ENCODE measurements at regions not wholly inside any gene's neighbourhood (a gene's known extent, or its start where the extent isn't known, plus 50 kb on each side); places are given as distances from the start of the nearest gene placed in this dataset.

DNA sequence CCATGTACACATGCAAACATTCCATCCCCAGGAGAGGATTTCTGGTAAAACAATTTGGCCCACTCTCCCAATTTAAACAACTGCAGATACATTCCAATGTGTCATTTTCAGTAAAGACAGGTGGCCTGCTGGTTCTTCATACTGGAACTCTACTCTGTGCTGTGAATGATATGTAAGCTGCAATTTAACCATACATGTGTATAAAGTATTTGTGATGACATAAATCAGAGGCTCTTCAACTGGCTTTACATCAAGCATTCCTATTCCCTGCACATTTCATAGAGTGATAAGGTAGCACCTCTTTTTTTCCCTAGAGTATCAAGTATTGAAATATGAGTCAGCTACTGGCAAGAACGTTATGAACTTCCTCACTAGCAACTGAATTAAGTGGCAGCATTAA, 649.5 kb upstream of the ADGRL2 start:
- H3K4me3 ChIP-seq (ENCODE audit: low read length): no peak overlapping the region
- no peak for DNase-seq (ENCODE audit: low read depth)
- TF ChIP-seq, protein P1, sequence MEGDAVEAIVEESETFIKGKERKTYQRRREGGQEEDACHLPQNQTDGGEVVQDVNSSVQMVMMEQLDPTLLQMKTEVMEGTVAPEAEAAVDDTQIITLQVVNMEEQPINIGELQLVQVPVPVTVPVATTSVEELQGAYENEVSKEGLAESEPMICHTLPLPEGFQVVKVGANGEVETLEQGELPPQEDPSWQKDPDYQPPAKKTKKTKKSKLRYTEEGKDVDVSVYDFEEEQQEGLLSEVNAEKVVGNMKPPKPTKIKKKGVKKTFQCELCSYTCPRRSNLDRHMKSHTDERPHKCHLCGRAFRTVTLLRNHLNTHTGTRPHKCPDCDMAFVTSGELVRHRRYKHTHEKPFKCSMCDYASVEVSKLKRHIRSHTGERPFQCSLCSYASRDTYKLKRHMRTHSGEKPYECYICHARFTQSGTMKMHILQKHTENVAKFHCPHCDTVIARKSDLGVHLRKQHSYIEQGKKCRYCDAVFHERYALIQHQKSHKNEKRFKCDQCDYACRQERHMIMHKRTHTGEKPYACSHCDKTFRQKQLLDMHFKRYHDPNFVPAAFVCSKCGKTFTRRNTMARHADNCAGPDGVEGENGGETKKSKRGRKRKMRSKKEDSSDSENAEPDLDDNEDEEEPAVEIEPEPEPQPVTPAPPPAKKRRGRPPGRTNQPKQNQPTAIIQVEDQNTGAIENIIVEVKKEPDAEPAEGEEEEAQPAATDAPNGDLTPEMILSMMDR (conservative IDR thresholded peaks at IDR 0.05; ENCODE audit: low read depth, low read length): no peak

DNA sequence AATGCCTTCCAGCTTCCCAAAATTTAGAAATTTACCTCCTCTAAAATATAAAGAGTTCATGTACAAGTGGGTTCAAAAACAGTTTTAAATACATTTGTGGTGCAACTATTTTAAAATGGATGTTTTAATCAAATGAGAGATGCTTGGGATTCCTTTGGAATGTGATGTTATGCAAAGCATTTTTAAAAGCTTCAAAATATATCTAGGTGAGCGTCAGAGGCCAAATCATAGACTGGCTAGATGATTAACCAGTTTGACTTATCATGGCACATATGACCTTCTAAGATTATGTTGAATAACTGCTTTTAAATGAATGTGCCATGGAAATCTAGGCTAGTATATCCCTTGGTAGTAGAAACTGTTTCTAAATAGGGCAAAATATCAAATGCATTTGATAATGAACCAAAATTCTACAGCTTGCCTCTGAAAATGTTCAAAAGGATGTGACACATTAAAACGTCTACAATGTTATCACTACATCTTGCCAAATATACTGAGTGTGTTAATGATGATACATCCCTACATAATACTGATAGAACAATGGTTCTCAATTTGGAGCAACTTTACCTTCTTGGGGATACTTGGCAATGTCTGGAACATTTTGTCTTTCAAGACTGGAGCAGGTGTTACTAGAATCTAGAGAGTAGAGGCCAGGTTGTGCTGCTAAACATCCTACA, 650.9 kb upstream of the ADGRL2 start:
- TF ChIP-seq, protein P1 (conservative IDR thresholded peaks at IDR 0.05; ENCODE audit: low read depth, low read length): no peak
- no peak overlapping the region for H3K4me3 ChIP-seq (ENCODE audit: low read length)
- peak; percentile 33 for DNase-seq (ENCODE audit: low read depth)

DNA sequence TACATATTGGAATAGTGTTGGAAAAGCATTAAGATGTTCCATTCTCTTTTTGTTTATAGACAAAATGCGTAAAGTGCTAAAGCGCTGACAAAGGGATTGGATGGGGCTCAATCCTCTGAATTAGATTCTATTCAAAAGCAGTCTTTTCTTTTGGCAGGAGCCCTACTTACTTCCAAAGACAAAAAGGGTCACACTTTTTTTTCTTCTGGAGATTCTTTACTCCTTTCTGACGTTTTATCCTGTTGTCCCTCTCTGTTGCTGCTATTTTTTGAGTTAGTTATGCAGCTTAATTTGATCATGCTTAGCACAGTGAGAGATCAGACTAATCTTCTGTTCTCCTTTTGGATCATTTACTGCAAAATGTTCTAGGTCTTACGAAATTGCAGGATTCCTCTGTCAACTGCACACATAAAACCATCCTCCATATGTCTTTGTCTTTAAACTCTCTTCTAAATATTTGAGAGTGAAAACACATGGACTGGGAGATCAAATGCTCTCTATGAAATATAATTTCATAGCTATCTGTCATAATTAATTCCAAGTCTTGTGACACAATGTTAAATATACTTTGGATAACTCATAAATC, 656.4 kb upstream of the ADGRL2 start:
- TF ChIP-seq, protein P1 (conservative IDR thresholded peaks at IDR 0.05; ENCODE audit: low read depth, low read length): no peak
- no peak overlapping the region for H3K4me3 ChIP-seq (ENCODE audit: low read length)
- no peak for DNase-seq (ENCODE audit: low read depth)

DNA sequence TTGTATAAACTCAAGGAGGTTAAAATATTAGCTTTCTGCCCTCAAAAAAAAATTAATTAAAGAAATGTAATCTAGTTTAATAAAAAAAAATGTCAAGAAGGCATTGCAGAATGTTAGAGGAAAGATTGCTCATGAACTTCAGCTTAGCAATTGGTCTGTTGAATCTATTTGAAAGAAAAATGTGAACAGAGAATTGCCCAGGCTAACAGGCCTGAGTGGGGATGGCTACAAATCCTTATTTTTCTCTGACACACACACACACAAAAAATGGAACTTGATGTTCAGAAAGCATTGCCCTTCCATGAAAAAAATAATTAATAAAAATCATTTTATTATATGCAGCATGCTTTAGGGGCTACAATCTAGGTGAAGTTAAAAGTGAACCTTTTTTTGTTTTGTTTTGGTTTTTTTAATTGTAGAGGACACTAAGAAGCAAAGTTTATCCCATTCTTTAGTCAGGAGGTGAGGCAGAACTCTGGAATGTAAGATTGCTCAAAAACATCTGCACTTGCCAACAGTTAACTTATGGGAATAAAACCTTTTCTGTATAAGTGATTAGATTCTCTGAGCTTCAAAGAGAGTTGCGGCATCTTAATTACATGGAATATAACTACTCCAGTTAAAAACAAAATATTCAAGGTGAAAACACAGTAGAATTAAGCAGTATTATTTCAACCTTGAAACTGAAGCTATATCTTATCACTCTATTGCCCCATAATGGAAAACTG, 658.5 kb upstream of the ADGRL2 start:
- H3K4me3 ChIP-seq (ENCODE audit: low read length): no peak overlapping the region
- TF ChIP-seq, protein P1 (conservative IDR thresholded peaks at IDR 0.05; ENCODE audit: low read depth, low read length): no peak
- peak; percentile 74 for DNase-seq (ENCODE audit: low read depth)

DNA sequence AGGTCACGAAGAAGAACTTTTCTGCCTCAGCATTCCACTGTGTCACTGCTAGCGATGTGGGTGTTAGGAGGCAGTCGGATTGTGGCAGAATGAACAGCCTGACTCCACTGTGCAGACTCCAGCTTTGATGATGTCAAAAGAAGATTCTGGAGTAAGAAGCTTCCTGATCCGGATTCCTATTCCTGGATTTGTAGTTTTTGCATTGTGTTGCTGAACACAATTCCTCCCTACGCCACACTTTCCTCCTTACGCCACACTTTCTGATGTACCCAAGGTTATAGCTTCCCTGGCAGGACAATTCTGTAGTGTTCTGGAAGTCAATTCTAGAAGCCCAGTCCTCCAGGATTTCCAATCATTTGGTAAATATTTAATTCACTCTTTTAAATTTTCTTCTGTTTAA, 665.2 kb upstream of the ADGRL2 start:
- no peak overlapping the region for H3K4me3 ChIP-seq (ENCODE audit: low read length)
- TF ChIP-seq, protein P1 (conservative IDR thresholded peaks at IDR 0.05; ENCODE audit: low read depth, low read length): no peak
- DNase-seq (ENCODE audit: low read depth): no peak

DNA sequence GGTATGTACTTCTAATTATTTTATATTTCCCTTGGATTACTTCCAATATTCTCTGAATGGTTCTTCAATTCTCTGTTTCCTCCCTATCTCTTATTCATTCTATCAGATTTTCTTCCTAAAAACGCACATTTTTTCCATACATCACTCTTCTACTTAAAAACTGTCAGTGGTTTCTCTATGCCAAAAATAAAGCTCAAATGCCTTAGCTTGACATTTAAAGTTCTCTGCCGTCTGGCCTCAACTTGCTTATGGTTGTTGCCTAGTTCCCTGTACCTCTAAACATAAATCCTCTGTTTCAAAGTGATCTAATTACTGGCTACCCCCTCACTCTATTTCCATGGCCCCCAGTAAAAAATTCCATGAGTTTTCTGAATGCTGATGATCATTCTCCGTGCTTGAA, 671.0 kb upstream of the ADGRL2 start:
- no peak for DNase-seq (ENCODE audit: low read depth)
- no peak overlapping the region for H3K4me3 ChIP-seq (ENCODE audit: low read length)
- TF ChIP-seq, protein P1 (conservative IDR thresholded peaks at IDR 0.05; ENCODE audit: low read depth, low read length): no peak
